Naive thymus-derived CD8-positive, alpha-beta T cell (primary cell): ENCODE measurements at regions not wholly inside any gene's neighbourhood (a gene's known extent, or its start where the extent isn't known, plus 50 kb on each side); places are given as distances from the start of the nearest gene placed in this dataset.
"Not testable (repeated sequence)": the region's sequence is repeated elsewhere in the genome, so short reads cannot be mapped to it uniquely, and the experiment has no call there.

ENCODE experiments used
- ATAC-seq, 2 donors: fragments of 150-1000 bp; cut with Tn5 transposase in 1 of 2; sonication (Bioruptor Pico), chemical (Tn5 transposase) in 1 of 2; 1 replicate in 1 of 2; 2 replicates in 1 of 2; pipeline ENCODE4 v1.10.0; 2021; ENCODE audit warnings: mild to moderate bottlenecking in 2 of 2, moderate library complexity in 2 of 2
- POLR2A ChIA-PET: fragments of 350-600 bp; sonication (Branson Sonifier 250); formaldehyde crosslinking; loops from one replicate; lab custom pipeline; 2021; ENCODE audit warnings: antibody characterized with exemption; lab: Charles Lee
- DNase-seq, 10 donors: peaks; one replicate each; pipeline versions ENCODE4 v3.0.0 to v3.0.0-alpha.2; 2020 to 2022
- H3K27ac Mint-ChIP-seq, 10 donors: one replicate each; pipeline ENCODE4 v1.8.0; 2020 to 2022; ENCODE audit warnings: mild to moderate bottlenecking in 10 of 10, mixed read lengths in 10 of 10, moderate library complexity in 4 of 10, inconsistent platforms in 1 of 10
- H3K27me3 Mint-ChIP-seq, 5 donors: one replicate each; pipeline ENCODE4 v1.8.0; 2021 to 2022; ENCODE audit warnings: mixed read lengths in 5 of 5
- H3K36me3 Mint-ChIP-seq, 3 donors: one replicate each; pipeline ENCODE4 v1.8.0; 2020 to 2022; ENCODE audit warnings: mixed read lengths in 3 of 3, mild to moderate bottlenecking in 2 of 3, inconsistent platforms in 1 of 3
- H3K4me1 Mint-ChIP-seq, 4 donors: one replicate each; pipeline ENCODE4 v1.8.0; 2021 to 2022; ENCODE audit warnings: mixed read lengths in 4 of 4
- H3K4me3 Mint-ChIP-seq, 10 donors: one replicate each; pipeline ENCODE4 v1.8.0; 2020 to 2022; ENCODE audit warnings: mild to moderate bottlenecking in 10 of 10, mixed read lengths in 10 of 10, moderate library complexity in 6 of 10, inconsistent platforms in 1 of 10
- H3K9me3 Mint-ChIP-seq, 9 donors: one replicate each; pipeline ENCODE4 v1.8.0; 2020 to 2022; ENCODE audit warnings: mixed read lengths in 9 of 9, mild to moderate bottlenecking in 3 of 9, inconsistent platforms in 1 of 9, moderate library complexity in 1 of 9

DNA sequence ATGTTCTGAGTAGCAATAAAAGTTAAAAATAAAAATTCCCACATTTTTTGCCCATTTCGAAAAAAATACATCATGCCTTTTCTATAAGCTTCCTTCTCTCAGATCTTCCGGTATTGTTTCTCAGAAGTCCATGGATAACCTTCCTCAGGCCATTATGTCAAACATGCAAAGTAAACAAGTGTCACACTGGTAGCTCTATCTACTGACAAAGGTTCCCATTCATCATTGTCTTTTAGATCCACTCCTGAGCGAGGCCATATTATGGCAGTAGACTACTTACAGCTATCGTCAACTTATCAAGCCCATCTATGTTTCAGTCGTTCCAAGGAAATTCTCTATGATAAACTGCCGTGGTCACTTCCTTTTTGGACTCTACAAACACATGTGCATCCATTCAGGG is 1068.2 kb downstream of the GLUD2 start:
- H3K27ac Mint-ChIP-seq, result no peak overlapping the region
- H3K4me3 Mint-ChIP-seq, result no peak overlapping the region
- no peaks in the 10 kb centered on the region for H3K27me3 Mint-ChIP-seq
- POLR2A ChIA-PET, result no interaction called here
- H3K4me1 Mint-ChIP-seq, result no peaks in the 10 kb centered on the region
- H3K36me3 Mint-ChIP-seq, result no peaks in the 10 kb centered on the region
- H3K9me3 Mint-ChIP-seq, result peaks cover 0 to 5% (median 0%) of the 10 kb centered on the region in 9 donors
- ATAC-seq, result no peak
- DNase-seq, result no peak

DNA sequence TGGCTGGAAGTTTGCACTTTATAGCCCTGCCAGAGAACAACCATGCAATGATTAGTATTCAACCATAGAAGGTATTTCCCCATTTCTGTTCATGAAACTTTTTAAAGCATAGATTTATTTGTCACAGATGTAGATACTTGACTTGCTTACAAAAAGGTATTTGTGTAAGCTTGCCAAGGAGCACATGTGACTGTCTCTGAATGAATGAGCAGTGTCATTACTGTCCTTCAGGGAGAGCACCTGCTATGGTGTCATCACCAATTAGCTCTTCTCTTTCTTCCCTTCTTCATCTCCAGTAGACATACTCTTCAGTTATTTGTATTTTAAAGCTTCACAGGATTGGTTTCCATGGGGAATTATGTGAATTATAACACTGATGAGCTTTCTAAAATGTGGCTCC is 1064.7 kb upstream of the GRIA3 start:
- no peak for ATAC-seq
- POLR2A ChIA-PET, result no interaction called here
- H3K36me3 Mint-ChIP-seq, result no peaks in the 10 kb centered on the region
- H3K9me3 Mint-ChIP-seq, result peaks cover 0 to 2% (median 0%) of the 10 kb centered on the region in 9 donors
- no peak overlapping the region for H3K27ac Mint-ChIP-seq
- no peaks in the 10 kb centered on the region for H3K27me3 Mint-ChIP-seq
- H3K4me3 Mint-ChIP-seq, result no peak overlapping the region
- no peak for DNase-seq
- no peaks in the 10 kb centered on the region for H3K4me1 Mint-ChIP-seq

DNA sequence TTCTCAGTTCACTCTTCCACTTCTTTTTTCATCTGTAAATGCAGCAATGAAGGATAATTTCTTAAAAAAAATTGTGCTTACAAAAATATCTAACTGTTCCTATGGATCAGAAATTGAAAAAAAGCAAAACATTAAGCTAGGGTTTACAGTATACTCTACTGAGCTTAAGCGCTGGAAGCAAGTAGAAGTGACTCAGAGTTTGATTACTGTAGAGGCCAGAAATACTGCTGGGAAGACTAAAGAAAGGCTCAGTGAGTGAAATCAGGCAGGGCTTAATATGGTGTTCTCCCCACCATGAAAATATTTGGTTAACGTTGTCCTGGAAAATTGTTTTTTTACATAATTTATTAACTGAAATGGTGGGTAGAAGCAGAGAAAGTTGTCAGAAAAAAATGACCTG is 1061.8 kb upstream of the GRIA3 start:
- no peak overlapping the region for H3K4me3 Mint-ChIP-seq
- POLR2A ChIA-PET, result no interaction called here
- H3K27ac Mint-ChIP-seq, result no peak overlapping the region
- ATAC-seq (no peak), DNase-seq (no peak)
- H3K9me3 Mint-ChIP-seq, result peaks cover 0 to 4% (median 0%) of the 10 kb centered on the region in 9 donors
- no peaks in the 10 kb centered on the region for H3K27me3 Mint-ChIP-seq
- no peaks in the 10 kb centered on the region for H3K4me1 Mint-ChIP-seq
- no peaks in the 10 kb centered on the region for H3K36me3 Mint-ChIP-seq

DNA sequence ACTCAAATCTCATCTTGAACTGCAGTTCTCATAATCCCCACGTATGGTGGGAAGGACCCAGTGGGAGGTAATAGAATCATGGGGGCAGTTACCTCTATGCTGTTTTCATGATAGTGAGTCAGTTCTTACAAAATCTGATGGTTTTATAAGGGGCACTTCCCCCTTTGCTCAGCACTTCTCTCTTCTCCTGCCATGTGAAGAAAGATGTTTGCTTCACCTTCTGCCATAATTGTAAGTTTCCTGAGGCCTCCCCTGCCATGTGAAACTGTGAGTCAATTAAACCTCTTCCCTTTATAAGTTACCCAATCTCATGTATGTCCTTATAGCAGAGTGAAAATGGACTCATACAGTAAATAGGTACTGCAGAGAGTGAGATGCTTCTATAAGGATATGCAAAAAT is 1050.6 kb upstream of the GRIA3 start:
- Mint-ChIP-seq H3K36me3 (no peaks in the 10 kb centered on the region), H3K27me3 (no peaks in the 10 kb centered on the region), H3K27ac (no peak overlapping the region), H3K9me3 (peaks cover 0 to 9% (median 0%) of the 10 kb centered on the region in 9 donors), H3K4me3 (no peak overlapping the region), H3K4me1 (no peaks in the 10 kb centered on the region)
- POLR2A ChIA-PET, result no interaction called here
- DNase-seq (no peak), ATAC-seq (no peak)

DNA sequence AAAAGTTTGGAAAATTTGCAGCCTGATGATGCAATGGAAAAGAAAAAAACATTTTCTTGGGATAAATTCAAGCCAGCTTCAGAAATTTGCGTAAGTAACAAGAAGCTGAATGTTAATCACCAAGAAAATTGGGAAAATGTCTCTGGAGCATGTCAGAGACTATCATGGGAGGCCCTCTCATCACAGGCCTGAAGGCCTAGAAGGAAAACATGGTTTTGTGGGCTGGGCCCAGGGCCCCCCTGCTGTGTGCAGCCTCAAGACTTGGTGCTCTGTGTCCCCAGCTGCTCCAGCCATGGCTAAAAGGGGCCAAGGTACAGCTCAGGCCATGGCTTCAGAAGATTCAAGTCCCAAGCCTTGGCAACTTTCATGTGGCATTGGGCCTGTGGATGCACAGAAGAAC is 1049.8 kb upstream of the GRIA3 start:
- DNase-seq, result no peak
- no peak for ATAC-seq
- H3K9me3 Mint-ChIP-seq, result peaks cover 0 to 9% (median 0%) of the 10 kb centered on the region in 9 donors
- H3K4me3 Mint-ChIP-seq, result no peak overlapping the region
- H3K36me3 Mint-ChIP-seq, result no peaks in the 10 kb centered on the region
- no peak overlapping the region for H3K27ac Mint-ChIP-seq
- POLR2A ChIA-PET, result no interaction called here
- H3K27me3 Mint-ChIP-seq, result no peaks in the 10 kb centered on the region
- H3K4me1 Mint-ChIP-seq, result no peaks in the 10 kb centered on the region

DNA sequence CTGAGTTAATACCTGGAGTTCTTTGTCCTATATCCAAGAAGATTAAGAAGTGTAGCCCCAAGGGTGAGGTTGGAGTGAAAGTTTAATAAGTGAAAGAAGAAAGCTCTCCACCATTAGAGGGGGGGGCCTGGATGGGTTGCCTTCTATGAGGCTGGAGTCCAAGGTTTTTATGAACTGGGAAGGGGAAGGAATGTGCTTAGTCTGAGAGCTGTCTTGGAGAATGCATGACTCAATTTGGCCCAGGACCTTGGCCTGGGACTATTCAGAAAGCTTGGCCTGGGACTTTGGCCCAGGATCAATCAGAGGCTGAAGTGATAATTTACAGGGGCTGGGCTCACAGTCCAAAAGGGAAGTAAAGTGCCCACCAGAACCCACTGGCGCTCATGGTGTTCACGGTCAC is 1049.0 kb upstream of the GRIA3 start:
- POLR2A ChIA-PET, result no interaction called here
- H3K9me3 Mint-ChIP-seq, result peaks cover 0 to 4% (median 0%) of the 10 kb centered on the region in 9 donors
- no peak for ATAC-seq
- no peak overlapping the region for H3K4me3 Mint-ChIP-seq
- H3K36me3 Mint-ChIP-seq, result no peaks in the 10 kb centered on the region
- H3K27ac Mint-ChIP-seq, result no peak overlapping the region
- DNase-seq, result no peak
- H3K27me3 Mint-ChIP-seq, result no peaks in the 10 kb centered on the region
- no peaks in the 10 kb centered on the region for H3K4me1 Mint-ChIP-seq

DNA sequence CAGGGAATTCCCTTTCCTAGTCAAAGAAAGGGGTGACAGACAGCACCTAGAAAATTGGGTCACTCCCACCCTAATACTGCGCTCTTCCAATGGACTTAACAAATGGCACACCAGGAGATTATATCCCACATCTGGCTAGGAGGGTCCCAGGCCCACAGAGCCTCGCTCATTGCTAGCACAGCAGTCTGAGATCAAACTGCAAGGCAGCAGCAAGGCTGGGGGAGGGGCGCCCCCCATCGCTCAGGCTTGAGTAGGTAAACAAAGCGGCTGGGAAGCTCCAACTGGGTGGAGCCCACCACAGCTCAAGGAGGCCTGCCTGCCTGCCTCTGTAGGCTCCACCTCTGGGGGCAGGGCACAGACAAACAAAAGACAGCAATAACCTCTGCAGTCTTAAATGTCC is 1043.9 kb upstream of the GRIA3 start:
- H3K27me3 Mint-ChIP-seq, H3K27ac Mint-ChIP-seq, DNase-seq, H3K4me3 Mint-ChIP-seq, H3K36me3 Mint-ChIP-seq, H3K4me1 Mint-ChIP-seq, H3K9me3 Mint-ChIP-seq, ATAC-seq, POLR2A ChIA-PET: not testable (repeated sequence)

DNA sequence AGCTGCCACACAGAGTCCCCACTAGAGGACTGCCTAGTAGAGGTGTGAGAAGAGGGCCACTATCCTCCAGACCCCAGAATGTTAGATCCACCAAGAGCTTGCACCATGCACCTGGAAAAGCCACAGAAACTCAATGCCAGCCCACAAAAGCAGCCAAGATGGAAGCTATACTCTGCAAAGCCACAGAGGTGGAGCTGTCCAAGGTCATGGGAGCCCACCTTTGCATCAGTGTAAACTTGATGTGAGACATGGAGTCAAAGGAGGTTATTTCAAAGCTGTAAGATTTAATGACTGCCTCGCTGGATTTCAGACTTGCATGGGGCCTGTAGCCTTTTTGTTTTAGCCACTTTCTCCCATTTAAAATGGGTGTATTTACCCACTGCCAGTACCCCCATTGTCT is 1030.1 kb upstream of the GRIA3 start:
- peaks cover 0 to 7% (median 3%) of the 10 kb centered on the region in 9 donors for H3K9me3 Mint-ChIP-seq
- no peak for ATAC-seq

DNA sequence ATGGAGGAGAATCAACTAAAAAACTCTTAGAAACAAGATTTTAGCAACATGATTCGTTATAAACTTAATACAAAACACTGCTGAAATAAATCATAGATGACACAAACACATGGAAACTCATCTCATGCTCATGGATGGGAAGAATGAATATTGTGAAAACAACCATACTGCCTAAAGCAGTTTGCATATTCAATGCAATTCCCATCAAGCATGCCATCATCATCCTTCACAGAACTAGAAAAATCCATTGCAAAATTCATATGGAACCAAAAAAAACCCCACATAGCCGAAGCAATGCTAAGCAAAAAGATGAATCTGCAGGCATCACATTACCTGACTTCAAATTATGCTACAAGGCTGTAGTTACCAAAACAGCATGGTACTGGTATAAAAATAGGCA is 1015.8 kb upstream of the GRIA3 start:
- POLR2A ChIA-PET, result no interaction called here
- no peak for ATAC-seq
- no peak overlapping the region for H3K27ac Mint-ChIP-seq
- DNase-seq, result no peak
- no peak overlapping the region for H3K4me3 Mint-ChIP-seq
- H3K27me3 Mint-ChIP-seq, result no peaks in the 10 kb centered on the region
- H3K9me3 Mint-ChIP-seq, result peaks cover 0 to 12% (median 4%) of the 10 kb centered on the region in 9 donors
- no peaks in the 10 kb centered on the region for H3K4me1 Mint-ChIP-seq
- no peaks in the 10 kb centered on the region for H3K36me3 Mint-ChIP-seq

More for the DNA sequence above, 1030.1 kb upstream of the GRIA3 start:
- H3K27me3 Mint-ChIP-seq, result no peaks in the 10 kb centered on the region
- peak overlapping the region in 1 of 10 donors; percentile 44 for H3K27ac Mint-ChIP-seq
- H3K4me1 Mint-ChIP-seq, result no peaks in the 10 kb centered on the region
- H3K36me3 Mint-ChIP-seq, result no peaks in the 10 kb centered on the region
- no peak overlapping the region for H3K4me3 Mint-ChIP-seq
- no peak for DNase-seq
- POLR2A ChIA-PET, result no interaction called here

DNA sequence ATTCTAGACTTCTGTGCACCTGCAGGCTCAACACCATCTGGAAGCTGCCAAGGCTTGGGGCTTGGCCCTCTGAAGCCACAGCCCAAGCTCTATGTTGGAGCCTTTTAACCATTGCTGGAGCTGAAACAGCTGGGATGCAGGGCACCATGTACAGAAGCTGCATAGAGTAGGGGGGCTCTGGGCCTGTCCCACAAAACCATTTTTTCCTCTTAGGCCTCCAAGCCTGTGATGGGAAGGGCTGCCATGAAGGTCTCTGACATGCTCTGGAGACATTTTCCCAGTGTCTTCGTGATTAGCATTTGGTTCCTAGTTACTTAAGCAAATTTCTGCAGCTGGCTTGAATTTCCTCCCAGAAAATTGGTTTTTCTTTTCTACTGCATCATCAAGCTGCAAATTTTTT is 999.3 kb upstream of the GRIA3 start:
- Mint-ChIP-seq H3K9me3 (peaks cover 0 to 22% (median 10%) of the 10 kb centered on the region in 9 donors), H3K27ac (no peak overlapping the region), H3K27me3 (no peaks in the 10 kb centered on the region), H3K36me3 (peaks cover 0 to 6% (median 0%) of the 10 kb centered on the region in 3 donors), H3K4me1 (no peaks in the 10 kb centered on the region), H3K4me3 (no peak overlapping the region)
- POLR2A ChIA-PET, result no interaction called here
- no peak for ATAC-seq
- DNase-seq, result no peak

DNA sequence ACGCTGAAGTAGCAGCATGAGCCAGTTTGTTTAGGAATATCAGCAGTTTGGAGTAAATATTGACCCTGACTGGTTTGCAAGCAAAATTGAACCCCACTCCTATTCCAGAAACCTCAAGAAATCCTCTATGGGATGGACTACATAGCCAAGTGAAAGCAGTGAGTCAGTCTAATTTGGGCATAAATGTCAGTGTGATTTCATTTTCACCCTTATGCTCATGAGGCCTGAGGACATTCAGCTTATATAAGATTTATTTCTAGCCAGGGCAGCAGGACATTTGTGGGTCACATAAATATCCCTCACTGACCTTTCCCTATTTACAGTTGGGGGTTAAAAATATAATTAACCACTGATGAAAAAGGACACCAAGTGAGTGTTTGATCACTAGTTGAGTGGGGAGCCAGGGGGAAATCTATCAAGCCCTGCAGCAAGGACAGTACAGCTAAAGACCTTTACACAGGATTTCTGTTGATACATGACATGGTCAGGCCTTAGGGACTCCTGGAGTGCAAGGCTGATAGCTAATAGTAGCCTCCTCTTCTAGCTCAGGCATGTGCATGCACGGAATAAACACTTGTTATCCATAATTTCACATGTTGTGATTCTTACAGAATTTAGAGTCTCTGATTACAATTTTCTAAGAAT is 996.9 kb upstream of the GRIA3 start:
- no peaks in the 10 kb centered on the region for H3K4me1 Mint-ChIP-seq

DNA sequence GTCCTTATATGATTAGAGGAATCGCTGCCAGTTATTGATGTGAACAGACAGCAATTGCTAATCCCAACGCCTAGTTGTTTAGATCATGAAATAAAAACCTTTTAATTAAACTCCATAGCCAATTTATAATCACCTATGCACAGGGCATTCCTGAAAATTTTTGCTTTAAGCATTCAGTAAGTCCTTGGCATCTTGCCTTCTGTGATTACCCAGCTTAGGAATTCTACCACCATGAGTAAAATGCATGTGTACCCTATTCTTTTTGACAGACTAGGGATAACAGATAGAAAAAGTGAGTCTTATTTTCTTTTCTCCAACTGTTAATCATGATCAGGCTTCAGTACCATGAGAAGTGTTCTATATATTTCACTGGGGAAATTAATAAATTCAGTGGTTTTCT is 995.3 kb upstream of the GRIA3 start:
- H3K36me3 Mint-ChIP-seq, result peaks cover 0 to 6% (median 0%) of the 10 kb centered on the region in 3 donors
- no peak for DNase-seq
- POLR2A ChIA-PET, result no interaction called here
- no peaks in the 10 kb centered on the region for H3K4me1 Mint-ChIP-seq
- no peaks in the 10 kb centered on the region for H3K27me3 Mint-ChIP-seq
- no peak overlapping the region for H3K4me3 Mint-ChIP-seq
- no peak for ATAC-seq
- H3K27ac Mint-ChIP-seq, result no peak overlapping the region
- peaks cover 0 to 16% (median 7%) of the 10 kb centered on the region in 9 donors for H3K9me3 Mint-ChIP-seq

More for the DNA sequence above, 996.9 kb upstream of the GRIA3 start:
- DNase-seq, result no peak
- Mint-ChIP-seq H3K27ac (no peak overlapping the region), H3K36me3 (peaks cover 0 to 6% (median 0%) of the 10 kb centered on the region in 3 donors), H3K4me3 (no peak overlapping the region), H3K27me3 (no peaks in the 10 kb centered on the region), H3K9me3 (peaks cover 0 to 22% (median 12%) of the 10 kb centered on the region in 9 donors)
- POLR2A ChIA-PET, result no interaction called here
- no peak for ATAC-seq

DNA sequence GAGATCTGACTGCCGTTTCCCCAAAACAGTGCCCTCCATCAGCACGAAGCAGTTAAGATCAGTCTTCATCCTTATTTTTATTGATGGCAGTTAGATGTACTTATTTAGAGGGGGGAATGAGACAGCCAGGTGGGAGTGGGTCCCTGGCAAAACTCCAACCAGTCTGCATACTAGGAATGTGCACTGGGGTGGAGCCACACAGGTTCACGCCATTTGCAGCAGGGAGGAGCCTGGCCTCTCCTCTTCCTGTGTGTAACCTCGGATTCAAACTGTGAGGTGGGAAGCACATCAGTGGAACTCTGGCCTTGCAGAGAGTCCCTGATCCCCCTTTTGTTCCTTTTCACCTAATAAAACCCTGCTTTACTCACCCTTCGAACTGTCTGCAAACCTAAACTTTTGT is 987.7 kb upstream of the GRIA3 start:
- Mint-ChIP-seq H3K27ac (no peak overlapping the region), H3K36me3 (peaks cover 0 to 2% (median 0%) of the 10 kb centered on the region in 3 donors), H3K4me1 (no peaks in the 10 kb centered on the region), H3K4me3 (no peak overlapping the region), H3K9me3 (peaks cover 0 to 9% (median 0%) of the 10 kb centered on the region in 9 donors), H3K27me3 (no peaks in the 10 kb centered on the region)
- DNase-seq, result no peak
- no peak for ATAC-seq
- POLR2A ChIA-PET, result no interaction called here

DNA sequence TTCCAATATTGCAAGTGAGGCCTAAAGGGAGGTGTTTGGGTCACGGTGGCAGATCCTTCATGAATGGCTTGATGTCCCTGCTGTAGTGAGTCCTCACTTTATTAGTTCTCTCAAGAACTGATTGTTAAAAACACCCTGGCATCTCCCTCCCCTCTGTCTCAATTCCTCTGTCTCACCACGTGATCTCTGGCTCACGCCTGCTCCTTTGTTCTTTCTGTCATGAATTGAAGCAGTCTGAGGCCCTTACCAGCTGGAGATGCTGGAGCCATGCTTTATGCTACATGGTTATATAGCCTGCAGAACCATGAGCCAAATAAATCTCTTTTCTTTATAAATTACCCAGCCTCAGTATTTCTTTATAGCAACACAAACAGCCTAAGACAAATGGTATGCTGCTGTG is 980.7 kb upstream of the GRIA3 start:
- POLR2A ChIA-PET, result no interaction called here

More for the DNA sequence above, 980.7 kb upstream of the GRIA3 start:
- DNase-seq (no peak), ATAC-seq (no peak)
- Mint-ChIP-seq H3K4me1 (no peaks in the 10 kb centered on the region), H3K36me3 (no peaks in the 10 kb centered on the region), H3K27me3 (no peaks in the 10 kb centered on the region), H3K4me3 (no peak overlapping the region), H3K27ac (no peak overlapping the region), H3K9me3 (peaks cover 0 to 9% (median 0%) of the 10 kb centered on the region in 9 donors)
